ENCODE measurements at regions not wholly inside any gene's neighbourhood (a gene's known extent, or its start where the extent isn't known, plus 50 kb on each side); places are given as distances from the start of the nearest gene placed in this dataset.
"Not testable (repeated sequence)": the region's sequence is repeated elsewhere in the genome, so short reads cannot be mapped to it uniquely, and the experiment has no call there.

DNA sequence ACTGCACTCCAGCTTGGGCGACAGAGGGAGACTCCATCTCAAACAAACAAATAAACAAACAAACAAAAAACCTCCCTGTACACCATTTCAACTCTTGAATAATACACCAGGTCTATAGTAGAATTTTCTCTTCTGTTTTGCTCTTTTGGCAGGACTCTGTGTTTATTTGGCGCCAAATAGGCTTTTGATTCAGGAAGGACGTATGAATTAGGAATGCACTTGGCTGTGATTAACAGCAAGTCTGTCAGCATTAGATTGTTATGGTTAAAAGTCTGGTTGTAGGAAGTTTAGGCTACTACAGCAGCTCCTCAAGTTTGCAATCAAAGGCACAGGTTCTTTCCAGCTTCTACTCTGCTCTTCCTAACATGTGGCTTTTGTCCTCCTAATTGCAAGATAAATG, 113.8 kb upstream of the KCNK1 start:
- ATAC-seq (ENCODE audit: low FRiP score) (no peak), DNase-seq (no peak)
- Histone ChIP-seq H3K36me3 (ENCODE audit: control insufficient read depth in 1 of 2, insufficient read depth in 2 of 2, low read length in 1 of 2) (no peaks in the 10 kb centered on the region), H3K4me3 (ENCODE audit: low read length in 2 of 2) (no peak overlapping the region), H3K4me1 (ENCODE audit: control insufficient read depth in 1 of 2, insufficient read depth in 2 of 2, low read length in 2 of 2) (no peaks in the 10 kb centered on the region), H3K27ac (ENCODE audit: low read depth in 1 of 2, low read length in 2 of 2) (no peak overlapping the region), H3K27me3 (ENCODE audit: control insufficient read depth in 1 of 2, insufficient read depth in 2 of 2, low read length in 1 of 2) (no peaks in the 10 kb centered on the region), H3K9me3 (ENCODE audit: control insufficient read depth, low read length) (no peaks in the 10 kb centered on the region)
- 49 to 59% methylated on average over 3 of the region's 3 CpGs for WGBS, 2 donors
- intact Hi-C loops (cut with DNase I): no loop called here

DNA sequence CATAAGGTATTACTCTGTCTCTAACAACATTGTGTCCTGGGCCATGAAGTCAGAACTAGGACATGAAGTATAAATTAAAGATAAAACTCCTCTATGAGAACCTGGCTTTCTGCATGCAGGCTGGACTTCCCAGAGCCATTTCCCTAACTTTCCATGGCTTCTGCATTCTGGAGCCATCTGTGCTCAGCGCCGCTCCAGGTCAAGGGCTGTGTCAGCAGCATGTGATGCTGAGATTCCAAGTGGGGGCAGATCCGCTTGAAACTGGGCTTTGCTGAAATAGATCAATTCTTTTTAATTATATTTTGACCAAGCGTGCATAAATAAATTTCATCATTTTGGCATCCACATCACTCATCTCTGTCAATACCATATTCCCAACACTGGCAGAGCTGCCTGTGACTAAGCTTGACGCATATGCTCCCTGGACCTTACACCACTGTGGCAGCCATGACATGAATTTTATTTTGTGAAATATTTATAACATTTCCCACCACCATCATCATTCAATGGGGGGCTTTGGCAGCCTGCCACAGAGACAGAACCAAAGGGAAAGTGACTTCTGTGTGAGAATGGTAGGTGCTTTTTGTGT, 110.4 kb upstream of the KCNK1 start:
- 68 to 79% methylated on average over 5 of the region's 5 CpGs for WGBS, 2 donors
- H3K9me3 ChIP-seq (ENCODE audit: control insufficient read depth, low read length): peaks cover 2% of the 10 kb centered on the region
- intact Hi-C loops (cut with DNase I): no loop called here
- H3K36me3 ChIP-seq (ENCODE audit: control insufficient read depth in 1 of 2, insufficient read depth in 2 of 2, low read length in 1 of 2): no peaks in the 10 kb centered on the region
- H3K27ac ChIP-seq (ENCODE audit: low read depth in 1 of 2, low read length in 2 of 2): no peak overlapping the region
- H3K27me3 ChIP-seq (ENCODE audit: control insufficient read depth in 1 of 2, insufficient read depth in 2 of 2, low read length in 1 of 2): no peaks in the 10 kb centered on the region
- H3K4me1 ChIP-seq (ENCODE audit: control insufficient read depth in 1 of 2, insufficient read depth in 2 of 2, low read length in 2 of 2): no peaks in the 10 kb centered on the region
- no peak overlapping the region for H3K4me3 ChIP-seq (ENCODE audit: low read length in 2 of 2)
- ATAC-seq (ENCODE audit: low FRiP score) (no peak), DNase-seq (no peak)

DNA sequence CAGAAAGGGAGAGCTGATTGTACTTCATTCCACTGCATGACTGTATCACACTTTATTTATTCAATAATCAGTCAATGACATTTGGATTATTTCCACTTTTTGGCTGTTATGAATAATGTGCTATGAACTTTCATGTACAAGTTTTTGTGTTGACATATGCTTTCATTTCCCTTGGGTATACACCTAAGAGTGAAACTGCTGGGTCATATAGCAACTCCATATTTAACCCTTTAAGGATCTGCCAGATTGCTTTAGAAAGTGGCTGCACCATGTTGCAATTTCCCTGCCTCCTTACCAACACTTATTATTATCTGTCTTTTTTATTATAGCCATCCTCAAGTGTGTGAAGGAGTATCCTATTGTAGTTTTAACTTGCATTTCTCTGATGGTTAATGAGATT, 108.8 kb upstream of the KCNK1 start:
- Histone ChIP-seq H3K4me1 (ENCODE audit: control insufficient read depth in 1 of 2, insufficient read depth in 2 of 2, low read length in 2 of 2) (no peaks in the 10 kb centered on the region), H3K9me3 (ENCODE audit: control insufficient read depth, low read length) (peaks cover 2% of the 10 kb centered on the region), H3K27ac (ENCODE audit: low read depth in 1 of 2, low read length in 2 of 2) (no peak overlapping the region), H3K27me3 (ENCODE audit: control insufficient read depth in 1 of 2, insufficient read depth in 2 of 2, low read length in 1 of 2) (no peaks in the 10 kb centered on the region), H3K4me3 (ENCODE audit: low read length in 2 of 2) (no peak overlapping the region), H3K36me3 (ENCODE audit: control insufficient read depth in 1 of 2, insufficient read depth in 2 of 2, low read length in 1 of 2) (no peaks in the 10 kb centered on the region)
- intact Hi-C loops (cut with DNase I): no loop called here
- no peak for DNase-seq
- ATAC-seq (ENCODE audit: low FRiP score): no peak

DNA sequence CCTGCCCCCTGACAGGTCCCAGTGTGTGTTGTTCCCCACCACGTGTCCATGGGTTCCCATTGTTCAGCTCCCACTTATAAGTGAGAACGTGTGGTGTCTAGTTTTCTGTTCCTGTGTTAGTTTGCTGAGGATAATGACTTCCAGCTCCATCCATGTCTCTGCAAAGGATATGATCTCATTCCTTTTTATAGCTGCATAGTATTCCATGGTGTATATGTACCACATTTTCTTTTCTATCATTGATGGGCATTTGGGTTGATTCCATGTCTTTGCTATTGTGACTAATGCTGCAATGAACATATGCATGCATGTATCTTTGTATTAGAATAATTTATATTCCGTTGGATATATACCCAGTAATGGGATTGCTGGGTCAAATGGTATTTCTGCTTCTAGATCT, 108.0 kb upstream of the KCNK1 start:
- H3K27me3 ChIP-seq (ENCODE audit: control insufficient read depth in 1 of 2, insufficient read depth in 2 of 2, low read length in 1 of 2); ATAC-seq (ENCODE audit: low FRiP score); H3K36me3 ChIP-seq (ENCODE audit: control insufficient read depth in 1 of 2, insufficient read depth in 2 of 2, low read length in 1 of 2); H3K4me1 ChIP-seq (ENCODE audit: control insufficient read depth in 1 of 2, insufficient read depth in 2 of 2, low read length in 2 of 2); DNase-seq; H3K27ac ChIP-seq (ENCODE audit: low read depth in 1 of 2, low read length in 2 of 2); H3K9me3 ChIP-seq (ENCODE audit: control insufficient read depth, low read length); intact Hi-C loops (cut with DNase I); H3K4me3 ChIP-seq (ENCODE audit: low read length in 2 of 2): not testable (repeated sequence)
- WGBS, 2 donors: 84 to 87% methylated on average over 3 of the region's 3 CpGs

DNA sequence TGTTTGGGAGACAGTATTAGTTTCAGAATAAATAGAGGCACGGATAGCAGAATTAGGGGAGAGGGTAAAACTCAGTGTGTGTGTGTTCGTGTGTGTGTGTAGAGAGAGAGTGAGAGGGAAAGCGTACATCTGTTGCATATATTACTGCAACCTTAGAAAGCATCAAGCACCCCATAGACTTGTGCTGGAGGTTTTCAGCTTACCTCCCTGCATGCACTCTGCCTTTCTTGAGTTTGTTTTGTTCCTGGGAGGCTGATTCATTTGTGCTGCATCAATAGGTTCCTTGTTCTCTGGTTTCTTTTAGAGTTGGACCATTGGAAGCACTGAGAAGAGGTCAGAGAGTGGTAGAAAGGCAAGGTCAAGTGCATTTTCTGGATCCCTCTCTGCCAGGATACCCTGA, 104.4 kb upstream of the KCNK1 start:
- H3K4me3 ChIP-seq (ENCODE audit: low read length in 2 of 2): no peak overlapping the region
- WGBS, 2 donors: 50% methylated on average over 3 of the region's 3 CpGs
- no peaks in the 10 kb centered on the region for H3K27me3 ChIP-seq (ENCODE audit: control insufficient read depth in 1 of 2, insufficient read depth in 2 of 2, low read length in 1 of 2)
- DNase-seq (no peak), ATAC-seq (ENCODE audit: low FRiP score) (no peak)
- intact Hi-C loops (cut with DNase I): no loop called here
- no peak overlapping the region for H3K27ac ChIP-seq (ENCODE audit: low read depth in 1 of 2, low read length in 2 of 2)
- no peaks in the 10 kb centered on the region for H3K4me1 ChIP-seq (ENCODE audit: control insufficient read depth in 1 of 2, insufficient read depth in 2 of 2, low read length in 2 of 2)
- H3K36me3 ChIP-seq (ENCODE audit: control insufficient read depth in 1 of 2, insufficient read depth in 2 of 2, low read length in 1 of 2): no peaks in the 10 kb centered on the region
- peaks cover 2% of the 10 kb centered on the region for H3K9me3 ChIP-seq (ENCODE audit: control insufficient read depth, low read length)

DNA sequence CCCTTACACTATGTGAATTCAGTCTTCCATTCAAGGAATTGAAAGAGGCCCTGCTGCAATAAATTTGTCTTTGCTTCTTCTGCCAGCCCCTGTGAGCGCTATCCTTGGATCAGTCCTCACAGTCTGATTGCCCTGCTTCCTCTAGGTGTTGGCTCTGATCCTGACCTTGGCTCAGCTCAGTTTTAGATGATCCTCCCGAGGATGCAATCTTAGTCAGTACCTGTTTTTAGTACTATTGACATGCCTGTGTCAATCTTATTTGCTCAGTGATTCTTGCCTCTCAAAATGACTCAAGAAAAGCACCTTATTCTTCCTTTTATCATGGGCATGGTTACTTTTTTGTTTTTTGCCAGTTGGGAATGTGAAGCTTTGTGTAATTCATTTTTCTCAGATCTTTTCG, 101.4 kb upstream of the KCNK1 start:
- no peak for DNase-seq
- Histone ChIP-seq H3K9me3 (ENCODE audit: control insufficient read depth, low read length) (peaks cover 1% of the 10 kb centered on the region), H3K4me1 (ENCODE audit: control insufficient read depth in 1 of 2, insufficient read depth in 2 of 2, low read length in 2 of 2) (no peaks in the 10 kb centered on the region), H3K27ac (ENCODE audit: low read depth in 1 of 2, low read length in 2 of 2) (no peak overlapping the region), H3K36me3 (ENCODE audit: control insufficient read depth in 1 of 2, insufficient read depth in 2 of 2, low read length in 1 of 2) (no peaks in the 10 kb centered on the region), H3K27me3 (ENCODE audit: control insufficient read depth in 1 of 2, insufficient read depth in 2 of 2, low read length in 1 of 2) (no peaks in the 10 kb centered on the region), H3K4me3 (ENCODE audit: low read length in 2 of 2) (no peak overlapping the region)
- intact Hi-C loops (cut with DNase I): loop anchor here in 1 of 2 donors (10.0 kb wide), 1 partner anchor 282 kb away; no protein-coding TSS in a partner anchor
- 66 to 71% methylated on average over 3 of the region's 3 CpGs for WGBS, 2 donors
- no peak for ATAC-seq (ENCODE audit: low FRiP score)

DNA sequence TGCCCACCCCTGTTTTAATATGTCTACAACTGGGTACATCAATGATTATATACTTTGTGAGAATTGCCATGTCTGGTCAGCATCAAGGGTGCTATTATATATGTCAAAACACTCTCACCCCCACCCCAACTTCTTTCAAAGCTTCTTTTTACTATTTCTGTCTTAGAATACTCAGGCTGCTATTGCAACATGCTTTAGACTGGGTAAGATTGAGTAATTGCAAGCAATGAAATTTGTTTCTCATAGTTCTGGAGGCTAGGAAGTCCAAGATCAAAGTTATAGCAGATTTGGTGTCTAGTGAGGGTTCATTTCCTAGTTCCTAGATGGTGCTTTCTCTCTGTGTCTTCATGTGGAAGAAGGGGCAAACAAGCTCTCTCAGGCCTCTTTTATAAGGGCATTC, 100.5 kb upstream of the KCNK1 start:
- DNase-seq (no peak), ATAC-seq (ENCODE audit: low FRiP score) (no peak)
- no peaks in the 10 kb centered on the region for H3K4me1 ChIP-seq (ENCODE audit: control insufficient read depth in 1 of 2, insufficient read depth in 2 of 2, low read length in 2 of 2)
- no peaks in the 10 kb centered on the region for H3K27me3 ChIP-seq (ENCODE audit: control insufficient read depth in 1 of 2, insufficient read depth in 2 of 2, low read length in 1 of 2)
- H3K9me3 ChIP-seq (ENCODE audit: control insufficient read depth, low read length): no peaks in the 10 kb centered on the region
- H3K4me3 ChIP-seq (ENCODE audit: low read length in 2 of 2): no peak overlapping the region
- H3K27ac ChIP-seq (ENCODE audit: low read depth in 1 of 2, low read length in 2 of 2): no peak overlapping the region
- intact Hi-C loops (cut with DNase I): loop anchor here in 1 of 2 donors (10.0 kb wide), 1 partner anchor 281 kb away; no protein-coding TSS in a partner anchor
- no peaks in the 10 kb centered on the region for H3K36me3 ChIP-seq (ENCODE audit: control insufficient read depth in 1 of 2, insufficient read depth in 2 of 2, low read length in 1 of 2)

DNA sequence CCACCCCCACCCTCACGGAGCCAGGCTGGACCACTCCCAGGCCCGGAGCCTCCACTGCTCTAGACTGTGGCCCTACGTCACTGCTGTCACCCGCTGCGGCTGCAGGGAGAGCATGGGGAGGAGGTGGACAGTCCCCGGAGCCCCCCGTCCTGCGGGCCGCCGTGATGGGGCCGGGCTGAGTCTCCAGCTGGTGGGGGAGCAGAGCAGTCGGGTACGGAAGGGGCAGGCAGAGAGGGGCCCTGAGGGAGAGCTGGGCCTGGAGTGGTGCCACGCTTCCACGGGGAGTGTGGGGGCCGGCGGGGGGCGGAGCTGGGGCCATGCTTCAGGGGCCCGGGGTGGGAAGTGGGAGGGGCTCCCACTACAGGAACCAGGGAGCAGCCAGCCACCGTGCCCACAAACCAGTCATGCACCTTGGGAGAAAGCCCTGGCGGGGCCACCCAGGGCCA, 98.9 kb upstream of the KCNK1 start:
- Histone ChIP-seq H3K27me3 (ENCODE audit: control insufficient read depth in 1 of 2, insufficient read depth in 2 of 2, low read length in 1 of 2) (no peaks in the 10 kb centered on the region), H3K36me3 (ENCODE audit: control insufficient read depth in 1 of 2, insufficient read depth in 2 of 2, low read length in 1 of 2) (no peaks in the 10 kb centered on the region), H3K27ac (ENCODE audit: low read depth in 1 of 2, low read length in 2 of 2) (no peak overlapping the region), H3K9me3 (ENCODE audit: control insufficient read depth, low read length) (no peaks in the 10 kb centered on the region), H3K4me3 (ENCODE audit: low read length in 2 of 2) (no peak overlapping the region), H3K4me1 (ENCODE audit: control insufficient read depth in 1 of 2, insufficient read depth in 2 of 2, low read length in 2 of 2) (no peaks in the 10 kb centered on the region)
- intact Hi-C loops (cut with DNase I): loop anchor here in 1 of 2 donors (10.0 kb wide), 1 partner anchor 280 kb away; no protein-coding TSS in a partner anchor
- ATAC-seq (ENCODE audit: low FRiP score) (peak; percentile 28), DNase-seq (peak in 1 of 2 donors; percentile 73)
- 89 to 93% methylated on average over 15 to 21 of the region's 21 CpGs for WGBS, 2 donors

DNA sequence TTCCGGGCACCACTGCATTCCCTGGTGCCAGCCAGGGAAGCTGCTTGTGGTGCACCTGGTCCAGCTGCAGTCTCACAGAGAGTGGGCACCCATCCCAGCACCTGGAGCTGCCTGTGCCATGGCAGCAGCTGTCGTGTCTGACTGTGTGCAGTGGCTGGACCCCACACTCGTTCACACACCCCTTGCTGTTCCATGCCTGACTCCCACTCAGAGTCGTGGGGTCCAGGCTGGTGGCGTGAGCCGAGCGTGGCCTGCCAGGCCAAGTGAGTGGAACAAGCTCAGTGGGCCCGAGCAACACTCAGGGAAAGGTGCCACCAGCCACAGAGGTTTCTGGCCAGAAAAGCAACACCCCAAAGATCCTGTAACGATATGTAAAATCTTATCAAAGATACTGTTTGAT, 97.2 kb upstream of the KCNK1 start:
- H3K36me3 ChIP-seq (ENCODE audit: control insufficient read depth in 1 of 2, insufficient read depth in 2 of 2, low read length in 1 of 2): no peaks in the 10 kb centered on the region
- no peak for ATAC-seq (ENCODE audit: low FRiP score)
- no peaks in the 10 kb centered on the region for H3K4me1 ChIP-seq (ENCODE audit: control insufficient read depth in 1 of 2, insufficient read depth in 2 of 2, low read length in 2 of 2)
- intact Hi-C loops (cut with DNase I): loop anchor here in 1 of 2 donors (10.0 kb wide), 1 partner anchor 278 kb away; no protein-coding TSS in a partner anchor
- no peak overlapping the region for H3K27ac ChIP-seq (ENCODE audit: low read depth in 1 of 2, low read length in 2 of 2)
- no peaks in the 10 kb centered on the region for H3K9me3 ChIP-seq (ENCODE audit: control insufficient read depth, low read length)
- WGBS, 2 donors: 79 to 87% methylated on average over 9 of the region's 9 CpGs
- DNase-seq: no peak
- H3K4me3 ChIP-seq (ENCODE audit: low read length in 2 of 2): no peak overlapping the region
- H3K27me3 ChIP-seq (ENCODE audit: control insufficient read depth in 1 of 2, insufficient read depth in 2 of 2, low read length in 1 of 2): peaks cover 0 to 3% of the 10 kb centered on the region in 2 donors

Measured in aorta (tissue), 5 donors.